Activated CD8-positive, alpha-beta memory T cell treated with anti-CD3 and anti-CD28 coated beads for 36 hours (primary cell): ENCODE measurements at regions not wholly inside any gene's neighbourhood (a gene's known extent, or its start where the extent isn't known, plus 50 kb on each side); places are given as distances from the start of the nearest gene placed in this dataset.
"Not testable (repeated sequence)": the region's sequence is repeated elsewhere in the genome, so short reads cannot be mapped to it uniquely, and the experiment has no call there.

Source experiments
- CTCF ChIA-PET: fragments of 350-600 bp; sonication (Branson Sonifier 250); formaldehyde crosslinking; loops from one replicate; lab custom pipeline; 2021; ENCODE audit warnings: antibody characterized with exemption; lab: Charles Lee
- POLR2A ChIA-PET: fragments of 350-600 bp; sonication (Branson Sonifier 250); formaldehyde crosslinking; loops from one replicate; lab custom pipeline; 2021; ENCODE audit warnings: antibody characterized with exemption; lab: Charles Lee

DNA sequence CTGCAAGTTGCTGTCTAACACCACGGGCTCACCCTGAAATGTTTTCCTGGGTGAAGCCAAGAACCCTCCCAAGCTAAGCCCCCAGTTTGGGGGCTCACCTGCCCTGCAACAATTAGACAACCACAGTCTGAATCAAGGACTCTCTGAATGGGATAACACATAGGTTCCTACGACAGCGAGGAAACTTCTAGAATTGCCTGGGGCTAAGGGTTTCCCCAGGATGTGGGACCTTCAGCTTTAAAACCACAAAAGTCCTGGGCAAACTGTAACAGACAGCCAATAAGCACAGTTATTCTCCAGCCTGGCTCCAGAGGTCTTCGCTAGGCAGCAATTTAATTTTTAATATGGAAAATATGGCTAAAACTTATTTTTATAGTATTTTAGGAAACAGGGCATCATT, 162.6 kb downstream of the PRKX start:
- POLR2A ChIA-PET, result no interaction called here
- CTCF ChIA-PET, result no interaction called here

GRCh38 chrX:3550160-3550751, 163.2 kb downstream of the PRKX start:
- POLR2A ChIA-PET, result no interaction called here

GRCh38 chrX:3549411-3549911, 164.0 kb downstream of the PRKX start:
- ChIA-PET POLR2A (no interaction called here), CTCF (no interaction called here)

More at GRCh38 chrX:3550160-3550751, 163.2 kb downstream of the PRKX start:
- CTCF ChIA-PET, result no interaction called here

- POLR2A ChIA-PET, result no interaction called here
- CTCF ChIA-PET, result no interaction called here
These were observed 164.6 kb downstream of the PRKX start for GRCh38 chrX:3548765-3549391.

DNA sequence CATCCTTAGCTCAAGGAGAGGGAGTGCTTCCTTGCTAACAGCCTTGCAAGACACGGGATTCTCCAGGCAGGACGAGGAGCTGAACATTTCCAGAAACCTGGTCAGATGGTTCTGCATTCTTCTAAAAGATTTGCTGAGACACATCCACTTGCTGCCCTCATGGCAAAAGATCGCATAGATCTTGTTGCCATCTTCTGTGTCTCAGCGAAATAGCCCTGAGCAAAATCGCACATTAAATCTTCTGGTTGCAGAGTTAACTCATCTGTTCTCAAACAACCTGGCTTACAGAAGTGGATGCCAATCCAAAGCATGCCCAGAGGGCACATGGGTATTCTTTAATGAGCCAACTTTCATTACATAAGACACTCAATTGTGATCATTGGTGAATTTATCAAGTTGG, 167.5 kb downstream of the PRKX start:
- POLR2A ChIA-PET, result no interaction called here
- CTCF ChIA-PET, result no interaction called here

- CTCF ChIA-PET, result no interaction called here
These were observed 172.1 kb downstream of the PRKX start for GRCh38 chrX:3541336-3541735.

GRCh38 chrX:3540105-3540504, 173.3 kb downstream of the PRKX start:
- CTCF ChIA-PET, result no interaction called here
- POLR2A ChIA-PET, result no interaction called here

More at GRCh38 chrX:3541336-3541735, 172.1 kb downstream of the PRKX start:
- POLR2A ChIA-PET, result no interaction called here

DNA sequence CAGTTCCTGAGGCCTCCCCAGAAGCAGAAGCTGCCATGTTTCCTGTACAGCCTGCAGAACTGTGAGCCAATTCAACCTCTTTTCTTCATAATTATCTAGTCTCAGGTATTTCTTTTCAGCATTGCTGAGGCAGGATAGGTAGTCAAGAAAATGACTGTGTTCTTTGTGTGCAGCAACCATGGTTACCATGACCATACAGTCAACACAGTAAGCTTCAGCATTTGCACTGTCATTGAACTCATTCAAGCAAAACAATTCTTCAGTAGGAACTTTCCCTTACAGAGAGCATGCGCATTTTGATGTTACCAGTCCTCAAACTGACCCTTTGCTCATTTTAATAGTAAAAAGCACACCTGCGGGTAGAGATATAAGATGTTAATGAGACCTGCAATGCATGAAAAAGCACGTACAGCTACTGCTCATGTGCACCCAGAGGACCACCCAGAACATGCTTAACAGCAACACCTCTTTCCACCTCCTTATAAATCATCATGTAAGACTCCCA, 180.8 kb downstream of the PRKX start:
- CTCF ChIA-PET, result no interaction called here
- POLR2A ChIA-PET, result no interaction called here

DNA sequence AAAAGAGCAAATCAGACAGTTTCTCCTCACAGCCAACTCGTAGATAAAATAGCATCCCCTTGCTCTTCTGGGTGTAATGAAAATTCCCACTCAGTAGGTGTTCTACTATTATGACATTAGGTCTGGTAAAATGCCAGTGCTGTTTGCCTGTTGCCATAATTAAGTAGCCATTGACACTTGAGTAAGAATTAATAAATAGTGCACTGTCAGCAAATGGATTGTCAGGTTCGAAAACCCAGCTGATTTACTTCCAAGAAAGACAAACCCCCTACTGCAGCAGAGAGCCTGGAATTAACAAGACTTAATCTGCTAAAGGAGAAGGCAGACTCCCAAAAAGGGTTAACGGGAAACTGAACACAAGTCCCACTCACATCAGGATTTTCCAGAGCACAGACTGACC, 182.0 kb downstream of the PRKX start:
- CTCF ChIA-PET, POLR2A ChIA-PET: not testable (repeated sequence)

- ChIA-PET POLR2A (no interaction called here), CTCF (no interaction called here)
These were observed 183.1 kb upstream of the MXRA5 start for GRCh38 chrX:3529466-3530010.

DNA sequence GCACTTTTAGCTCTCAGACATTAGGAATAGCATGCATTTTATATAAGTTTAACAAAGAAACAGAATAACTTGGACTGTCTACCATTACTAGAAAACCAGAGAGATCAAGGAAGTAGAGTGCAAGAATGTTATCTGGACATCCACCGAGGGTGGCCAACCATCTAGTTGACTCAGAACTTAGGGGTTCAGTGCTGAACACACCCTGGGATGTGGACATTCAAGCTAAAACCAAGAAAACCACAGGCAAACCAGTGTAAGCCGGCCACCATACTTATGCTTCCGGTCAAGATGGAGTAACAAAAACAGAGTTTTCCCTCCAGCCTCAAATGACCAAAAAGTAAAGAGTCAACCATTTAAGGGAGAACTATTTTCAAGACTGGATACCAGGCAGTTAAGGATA, 181.4 kb upstream of the MXRA5 start:
- ChIA-PET CTCF (no interaction called here), POLR2A (no interaction called here)

GRCh38 chrX:3527166-3527565, 180.7 kb upstream of the MXRA5 start:
- ChIA-PET POLR2A (no interaction called here), CTCF (no interaction called here)

GRCh38 chrX:3526731-3527130, 180.3 kb upstream of the MXRA5 start:
- CTCF ChIA-PET, result no interaction called here
- POLR2A ChIA-PET, result no interaction called here

- ChIA-PET POLR2A (no interaction called here), CTCF (no interaction called here)
These were observed 179.6 kb upstream of the MXRA5 start for GRCh38 chrX:3526071-3526470.

- POLR2A ChIA-PET, result no interaction called here
- CTCF ChIA-PET, result no interaction called here
These were observed 175.7 kb upstream of the MXRA5 start for GRCh38 chrX:3522101-3522650.

DNA sequence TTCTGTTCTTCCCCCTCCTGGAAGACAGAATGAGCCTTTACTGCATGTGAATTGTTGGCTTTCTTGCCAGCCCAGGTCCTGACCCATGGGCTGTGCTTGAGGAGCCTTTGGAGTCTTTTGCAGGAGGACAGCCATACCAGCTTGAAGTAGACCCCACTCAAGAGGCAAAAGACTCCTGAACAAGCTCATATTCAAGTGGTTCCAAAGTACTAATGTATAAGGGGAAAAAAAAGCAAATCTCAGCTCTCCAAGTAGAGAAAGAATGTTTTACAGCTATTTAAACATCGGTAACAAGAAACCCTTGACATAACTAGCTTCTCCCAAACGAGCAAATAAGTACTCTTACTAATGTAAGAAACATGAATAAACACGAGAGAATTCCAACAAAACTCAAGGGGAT, 174.9 kb upstream of the MXRA5 start:
- ChIA-PET POLR2A (no interaction called here), CTCF (no interaction called here)

DNA sequence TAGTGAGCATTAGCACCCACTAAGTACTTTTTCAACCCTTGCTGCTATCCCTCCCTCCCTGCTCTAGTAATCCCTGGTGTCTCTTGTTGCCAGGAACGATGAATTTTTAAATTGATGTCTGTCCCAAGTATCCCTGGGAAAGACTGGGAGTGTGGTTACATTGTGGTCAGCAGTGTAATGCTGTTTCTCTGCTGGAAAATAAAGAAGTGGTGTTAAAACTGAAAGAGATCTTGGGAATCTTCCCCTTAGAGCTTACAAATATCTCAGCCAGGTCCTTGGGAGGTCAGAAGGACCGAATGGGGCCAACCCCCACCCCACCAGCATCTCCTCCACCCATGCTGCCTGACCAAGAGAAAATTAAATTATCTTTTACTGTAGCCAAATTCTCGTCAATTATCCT, 174.5 kb upstream of the MXRA5 start:
- CTCF ChIA-PET, result no interaction called here
- POLR2A ChIA-PET, result no interaction called here

GRCh38 chrX:3520458-3520857, 174.0 kb upstream of the MXRA5 start:
- POLR2A ChIA-PET, result no interaction called here
- CTCF ChIA-PET, result no interaction called here

GRCh38 chrX:3519384-3519783, 172.9 kb upstream of the MXRA5 start:
- CTCF ChIA-PET, POLR2A ChIA-PET: not testable (repeated sequence)

GRCh38 chrX:3518870-3519269, 172.4 kb upstream of the MXRA5 start:
- CTCF ChIA-PET, result no interaction called here

DNA sequence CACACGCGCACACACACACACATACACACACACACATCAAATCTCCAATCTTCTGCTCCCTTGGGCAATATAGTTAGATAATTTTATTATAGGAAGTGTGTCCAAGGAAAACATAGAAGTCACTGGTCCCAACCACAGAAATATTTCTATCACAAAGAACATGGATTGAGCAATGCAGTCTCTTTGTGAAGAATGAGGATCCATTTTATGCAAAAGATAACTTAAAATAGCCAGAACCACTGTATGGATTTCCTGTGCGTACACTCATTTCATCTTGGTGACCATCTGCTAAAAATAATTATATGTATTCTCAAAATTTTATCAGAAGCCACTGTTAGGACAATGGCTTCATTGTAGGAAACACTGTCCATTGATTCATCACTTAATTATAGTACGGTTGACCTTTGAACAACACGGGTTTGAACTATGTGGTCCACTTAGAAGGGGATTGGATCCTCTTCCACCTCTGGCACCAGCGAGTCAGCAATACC, 169.6 kb upstream of the MXRA5 start:
- POLR2A ChIA-PET, result no interaction called here

More at GRCh38 chrX:3518870-3519269, 172.4 kb upstream of the MXRA5 start:
- POLR2A ChIA-PET, result no interaction called here

More for the DNA sequence above, 169.6 kb upstream of the MXRA5 start:
- CTCF ChIA-PET, result no interaction called here
